WTC11 (cell line): ENCODE measurements at regions not wholly inside any gene's neighbourhood (a gene's known extent, or its start where the extent isn't known, plus 50 kb on each side); places are given as distances from the start of the nearest gene placed in this dataset.

Experiments
- ATAC-seq: fragments of 200-7000 bp; cut with Tn5 transposase; 2 replicates; pipeline ENCODE4 v1.10.0; 2021; ENCODE audit warnings: mild to moderate bottlenecking, moderate library complexity
- CTCF ChIA-PET: fragments of 300-600 bp; sonication (Branson Sonifier 250); formaldehyde crosslinking; loops from one replicate; lab custom pipeline; 2021; ENCODE audit warnings: antibody characterized with exemption; lab: Charles Lee
- POLR2A ChIA-PET: fragments of 350-600 bp; sonication (Branson Sonifier 250); formaldehyde crosslinking; loops from one replicate; lab custom pipeline; 2021; ENCODE audit warnings: antibody characterized with exemption; lab: Charles Lee
- DNase-seq: peaks from one replicate; pipeline ENCODE4 v3.0.0; 2021; ENCODE audit warnings: low spot score
- H3K27ac Mint-ChIP-seq: 2 replicates; pipeline ENCODE4 v1.8.0; 2021; ENCODE audit warnings: mixed read lengths
- H3K27me3 Mint-ChIP-seq: 2 replicates; pipeline ENCODE4 v1.8.0; 2021; ENCODE audit warnings: low read depth, mild to moderate bottlenecking, moderate library complexity, mixed read lengths
- H3K36me3 Mint-ChIP-seq: 2 replicates; pipeline ENCODE4 v1.8.0; 2021; ENCODE audit warnings: mixed read lengths
- H3K4me1 Mint-ChIP-seq: 2 replicates; pipeline ENCODE4 v1.8.0; 2022; ENCODE audit warnings: mixed read lengths
- H3K4me3 Mint-ChIP-seq: 2 replicates; pipeline ENCODE4 v1.8.0; 2021; ENCODE audit warnings: mild to moderate bottlenecking, moderate library complexity, mixed read lengths
- H3K9me3 Mint-ChIP-seq: 2 replicates; pipeline ENCODE4 v1.8.0; 2021; ENCODE audit warnings: mixed read lengths
- ARID4B ChIP-seq: sonication (generic); formaldehyde crosslinking; IDR thresholded peaks from 2 replicates; pipeline ENCODE4 v1.8.0; 2023; ENCODE audit warnings: missing genetic modification reagents, mild to moderate bottlenecking, borderline replicate concordance
- CREB1 ChIP-seq: sonication (generic); formaldehyde crosslinking; IDR thresholded peaks from 2 replicates; pipeline ENCODE4 v1.8.0; 2023; ENCODE audit warnings: mild to moderate bottlenecking, missing genetic modification reagents
- CTCF ChIP-seq: fragments of 200-600 bp; IDR thresholded peaks from 2 replicates; pipeline ENCODE4 v1.8.0; 2022; ENCODE audit warnings: antibody characterized with exemption
- EMX1 ChIP-seq: fragments of 250-450 bp; sonication (Bioruptor Pico); IDR thresholded peaks from 2 replicates; pipeline ENCODE4 v1.8.0; 2021; ENCODE audit warnings: mild to moderate bottlenecking
- ETV6 ChIP-seq: sonication (generic); formaldehyde crosslinking; IDR thresholded peaks from 2 replicates; pipeline ENCODE4 v1.8.1; 2022; ENCODE audit warnings: mild to moderate bottlenecking, missing genetic modification reagents
- GTF2I ChIP-seq: fragments of 250-450 bp; sonication (Bioruptor Pico); conservative IDR thresholded peaks from 2 replicates; pipeline ENCODE4 v1.4.0; 2021; ENCODE audit warnings: mild to moderate bottlenecking
- NFE2L1 ChIP-seq: sonication (generic); formaldehyde crosslinking; IDR thresholded peaks from 2 replicates; pipeline ENCODE4 v1.8.1; 2023; ENCODE audit warnings: missing genetic modification reagents
- NR3C1 ChIP-seq: sonication (generic); formaldehyde crosslinking; conservative IDR thresholded peaks from 2 replicates; pipeline ENCODE4 v1.8.1; 2023; ENCODE audit warnings: low read depth, mild to moderate bottlenecking, missing genetic modification reagents
- RELA ChIP-seq: sonication (generic); formaldehyde crosslinking; IDR thresholded peaks from 2 replicates; pipeline ENCODE4 v1.8.1; 2022; ENCODE audit warnings: missing genetic modification reagents, mild to moderate bottlenecking, borderline replicate concordance
- RORB ChIP-seq: fragments of 250-450 bp; sonication (Bioruptor Pico); IDR thresholded peaks from 2 replicates; pipeline ENCODE4 v1.9.0; 2021; ENCODE audit warnings: mild to moderate bottlenecking
- SMAD3 ChIP-seq: sonication (generic); formaldehyde crosslinking; IDR thresholded peaks from 2 replicates; pipeline ENCODE4 v1.8.0; 2022; ENCODE audit warnings: missing genetic modification reagents, mild to moderate bottlenecking, borderline replicate concordance
- SP1 ChIP-seq: sonication (generic); formaldehyde crosslinking; conservative IDR thresholded peaks from 2 replicates; pipeline ENCODE4 v1.8.1; 2022; ENCODE audit warnings: missing genetic modification reagents
- ZNF232 ChIP-seq: sonication (generic); formaldehyde crosslinking; IDR thresholded peaks from 2 replicates; pipeline ENCODE4 v1.8.0; 2022; ENCODE audit warnings: mild to moderate bottlenecking, missing genetic modification reagents
- ZSCAN18 ChIP-seq: fragments of 250-450 bp; sonication (Bioruptor Pico); IDR thresholded peaks from 2 replicates; pipeline ENCODE4 v2.1.2; 2022; ENCODE audit warnings: mild to moderate bottlenecking, moderate library complexity
- TF ChIP-seq, protein P1 (sequence below): sonication (generic); formaldehyde crosslinking; IDR thresholded peaks from 2 replicates; pipeline ENCODE4 v1.8.0; 2022; ENCODE audit warnings: mild to moderate bottlenecking, missing genetic modification reagents
- TF ChIP-seq, protein P2 (sequence below): fragments of 250-450 bp; sonication (Bioruptor Pico); IDR thresholded peaks from 2 replicates; pipeline ENCODE4 v1.9.0; 2021; ENCODE audit warnings: mild to moderate bottlenecking, borderline replicate concordance
- TF ChIP-seq, protein P3 (sequence below): sonication (generic); formaldehyde crosslinking; IDR thresholded peaks from 2 replicates; pipeline ENCODE4 v1.8.0; 2022; ENCODE audit warnings: mild to moderate bottlenecking, missing genetic modification reagents
- TF ChIP-seq, protein P4 (sequence below): fragments of 250-450 bp; sonication (Bioruptor Pico); IDR thresholded peaks from 2 replicates; pipeline ENCODE4 v1.9.0; 2021; ENCODE audit warnings: moderate library complexity, mild to moderate bottlenecking, inconsistent platforms, borderline replicate concordance

DNA sequence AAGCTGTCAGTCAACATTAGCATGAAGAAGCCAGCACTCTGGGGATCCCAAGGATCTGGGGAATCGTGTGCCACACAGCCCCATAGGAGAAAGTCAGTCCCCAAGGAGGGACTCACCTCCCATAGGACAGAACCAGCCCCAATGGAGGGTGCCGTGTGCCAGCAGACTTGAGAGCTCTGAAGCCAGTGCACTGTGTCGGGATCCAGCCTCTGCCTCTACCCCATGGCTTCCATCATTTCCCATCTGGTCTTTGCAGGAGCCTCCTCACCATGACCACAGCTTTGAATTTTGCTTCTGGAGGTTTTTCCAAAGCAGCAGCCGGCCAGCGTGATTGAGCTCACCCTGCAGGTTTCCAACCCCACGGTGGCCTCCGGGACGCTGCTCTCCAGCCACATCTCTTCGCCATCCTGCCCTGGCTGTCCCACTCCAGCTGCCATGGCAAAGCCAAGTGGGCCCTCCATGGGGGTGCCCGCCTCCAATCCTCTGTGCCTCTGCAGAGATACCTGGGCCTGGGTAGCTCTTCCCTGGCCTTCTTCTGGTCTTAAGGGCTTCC lies 171.8 kb upstream of the SHH start (continued):
- TF ChIP-seq, protein P1, sequence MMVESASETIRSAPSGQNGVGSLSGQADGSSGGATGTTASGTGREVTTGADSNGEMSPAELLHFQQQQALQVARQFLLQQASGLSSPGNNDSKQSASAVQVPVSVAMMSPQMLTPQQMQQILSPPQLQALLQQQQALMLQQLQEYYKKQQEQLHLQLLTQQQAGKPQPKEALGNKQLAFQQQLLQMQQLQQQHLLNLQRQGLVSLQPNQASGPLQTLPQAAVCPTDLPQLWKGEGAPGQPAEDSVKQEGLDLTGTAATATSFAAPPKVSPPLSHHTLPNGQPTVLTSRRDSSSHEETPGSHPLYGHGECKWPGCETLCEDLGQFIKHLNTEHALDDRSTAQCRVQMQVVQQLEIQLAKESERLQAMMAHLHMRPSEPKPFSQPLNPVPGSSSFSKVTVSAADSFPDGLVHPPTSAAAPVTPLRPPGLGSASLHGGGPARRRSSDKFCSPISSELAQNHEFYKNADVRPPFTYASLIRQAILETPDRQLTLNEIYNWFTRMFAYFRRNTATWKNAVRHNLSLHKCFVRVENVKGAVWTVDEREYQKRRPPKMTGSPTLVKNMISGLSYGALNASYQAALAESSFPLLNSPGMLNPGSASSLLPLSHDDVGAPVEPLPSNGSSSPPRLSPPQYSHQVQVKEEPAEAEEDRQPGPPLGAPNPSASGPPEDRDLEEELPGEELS (CRISPR knock-in tag), result no peak
- TF ChIP-seq, all 79 proteins: peak for 0

DNA sequence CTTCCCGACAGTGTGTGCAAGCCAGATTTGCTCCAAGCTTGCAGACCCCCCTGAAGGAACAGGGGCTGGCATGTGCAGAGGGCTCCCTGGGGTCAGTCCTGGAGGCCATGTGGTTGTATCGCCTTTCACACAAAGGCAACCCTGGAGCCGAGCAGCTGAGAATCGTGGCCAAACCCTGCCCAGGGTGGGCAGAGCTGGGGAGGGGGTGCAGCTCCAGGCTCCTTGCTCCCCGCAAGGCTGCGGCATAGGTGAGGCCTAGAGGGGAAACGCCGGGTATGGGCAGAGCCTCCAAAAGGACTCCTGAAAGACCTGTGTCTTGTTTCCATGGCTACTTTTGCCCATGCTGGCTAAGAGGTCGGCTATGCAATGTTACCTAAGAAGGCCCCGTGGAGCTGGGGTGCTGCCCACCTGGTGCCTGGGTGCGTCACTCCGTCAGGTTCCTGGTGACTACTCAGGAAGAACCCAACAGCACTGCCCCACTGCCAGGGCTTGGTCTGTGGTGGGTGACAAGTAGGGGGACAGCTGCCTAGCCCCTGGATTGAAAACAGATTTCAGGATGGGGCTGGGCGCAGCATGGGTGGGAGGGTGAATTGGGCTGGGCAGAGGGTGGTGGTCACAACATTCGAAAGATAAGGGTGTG lies 171.0 kb upstream of the SHH start:
- H3K4me3 Mint-ChIP-seq, result no peak overlapping the region
- peaks cover 22% of the 10 kb centered on the region for H3K36me3 Mint-ChIP-seq
- POLR2A ChIA-PET, result no interaction called here
- peaks cover 2% of the 10 kb centered on the region for H3K27me3 Mint-ChIP-seq
- no peak overlapping the region for H3K27ac Mint-ChIP-seq
- H3K4me1 Mint-ChIP-seq, result no peaks in the 10 kb centered on the region
- ATAC-seq (no peak), DNase-seq (no peak)
- CTCF ChIA-PET, result no interaction called here
- peaks cover 56% of the 10 kb centered on the region for H3K9me3 Mint-ChIP-seq
- TF ChIP-seq SMAD3 (CRISPR knock-in tag) (no peak), ARID4B (CRISPR knock-in tag) (no peak), RORB (CRISPR knock-in tag) (no peak), GTF2I (CRISPR knock-in tag) (no peak), EMX1 (no peak), ZSCAN18 (no peak), SP1 (CRISPR knock-in tag) (no peak), ETV6 (no peak), NR3C1 (CRISPR knock-in tag) (no peak), NFE2L1 (CRISPR knock-in tag) (no peak), CTCF (no peak), CREB1 (CRISPR knock-in tag) (no peak), RELA (no peak), ZNF232 (CRISPR knock-in tag) (no peak)
- TF ChIP-seq, protein P2, sequence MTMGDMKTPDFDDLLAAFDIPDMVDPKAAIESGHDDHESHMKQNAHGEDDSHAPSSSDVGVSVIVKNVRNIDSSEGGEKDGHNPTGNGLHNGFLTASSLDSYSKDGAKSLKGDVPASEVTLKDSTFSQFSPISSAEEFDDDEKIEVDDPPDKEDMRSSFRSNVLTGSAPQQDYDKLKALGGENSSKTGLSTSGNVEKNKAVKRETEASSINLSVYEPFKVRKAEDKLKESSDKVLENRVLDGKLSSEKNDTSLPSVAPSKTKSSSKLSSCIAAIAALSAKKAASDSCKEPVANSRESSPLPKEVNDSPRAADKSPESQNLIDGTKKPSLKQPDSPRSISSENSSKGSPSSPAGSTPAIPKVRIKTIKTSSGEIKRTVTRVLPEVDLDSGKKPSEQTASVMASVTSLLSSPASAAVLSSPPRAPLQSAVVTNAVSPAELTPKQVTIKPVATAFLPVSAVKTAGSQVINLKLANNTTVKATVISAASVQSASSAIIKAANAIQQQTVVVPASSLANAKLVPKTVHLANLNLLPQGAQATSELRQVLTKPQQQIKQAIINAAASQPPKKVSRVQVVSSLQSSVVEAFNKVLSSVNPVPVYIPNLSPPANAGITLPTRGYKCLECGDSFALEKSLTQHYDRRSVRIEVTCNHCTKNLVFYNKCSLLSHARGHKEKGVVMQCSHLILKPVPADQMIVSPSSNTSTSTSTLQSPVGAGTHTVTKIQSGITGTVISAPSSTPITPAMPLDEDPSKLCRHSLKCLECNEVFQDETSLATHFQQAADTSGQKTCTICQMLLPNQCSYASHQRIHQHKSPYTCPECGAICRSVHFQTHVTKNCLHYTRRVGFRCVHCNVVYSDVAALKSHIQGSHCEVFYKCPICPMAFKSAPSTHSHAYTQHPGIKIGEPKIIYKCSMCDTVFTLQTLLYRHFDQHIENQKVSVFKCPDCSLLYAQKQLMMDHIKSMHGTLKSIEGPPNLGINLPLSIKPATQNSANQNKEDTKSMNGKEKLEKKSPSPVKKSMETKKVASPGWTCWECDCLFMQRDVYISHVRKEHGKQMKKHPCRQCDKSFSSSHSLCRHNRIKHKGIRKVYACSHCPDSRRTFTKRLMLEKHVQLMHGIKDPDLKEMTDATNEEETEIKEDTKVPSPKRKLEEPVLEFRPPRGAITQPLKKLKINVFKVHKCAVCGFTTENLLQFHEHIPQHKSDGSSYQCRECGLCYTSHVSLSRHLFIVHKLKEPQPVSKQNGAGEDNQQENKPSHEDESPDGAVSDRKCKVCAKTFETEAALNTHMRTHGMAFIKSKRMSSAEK (CRISPR knock-in tag), result no peak
- TF ChIP-seq, protein P3, sequence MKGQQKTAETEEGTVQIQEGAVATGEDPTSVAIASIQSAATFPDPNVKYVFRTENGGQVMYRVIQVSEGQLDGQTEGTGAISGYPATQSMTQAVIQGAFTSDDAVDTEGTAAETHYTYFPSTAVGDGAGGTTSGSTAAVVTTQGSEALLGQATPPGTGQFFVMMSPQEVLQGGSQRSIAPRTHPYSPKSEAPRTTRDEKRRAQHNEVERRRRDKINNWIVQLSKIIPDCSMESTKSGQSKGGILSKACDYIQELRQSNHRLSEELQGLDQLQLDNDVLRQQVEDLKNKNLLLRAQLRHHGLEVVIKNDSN, result no peak
- TF ChIP-seq, protein P4, sequence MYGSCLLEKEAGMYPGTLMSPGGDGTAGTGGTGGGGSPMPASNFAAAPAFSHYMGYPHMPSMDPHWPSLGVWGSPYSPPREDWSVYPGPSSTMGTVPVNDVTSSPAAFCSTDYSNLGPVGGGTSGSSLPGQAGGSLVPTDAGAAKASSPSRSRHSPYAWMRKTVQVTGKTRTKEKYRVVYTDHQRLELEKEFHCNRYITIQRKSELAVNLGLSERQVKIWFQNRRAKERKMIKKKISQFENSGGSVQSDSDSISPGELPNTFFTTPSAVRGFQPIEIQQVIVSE, result no peak
